ENCODE measurements at regions not wholly inside any gene's neighbourhood (a gene's known extent, or its start where the extent isn't known, plus 50 kb on each side); places are given as distances from the start of the nearest gene placed in this dataset.

- Mint-ChIP-seq H3K4me3 (ENCODE audit: unreplicated experiment) (no peak overlapping the region), H3K27ac (ENCODE audit: unreplicated experiment) (no peak overlapping the region)
These were observed 297.3 kb downstream of the CYRIA start for GRCh38 chr2:16368328-16368727.

GRCh38 chr2:16365366-16365765, 300.3 kb downstream of the CYRIA start:
- no peaks in the 10 kb centered on the region for H3K4me1 Mint-ChIP-seq (ENCODE audit: unreplicated experiment)
- no peak for TF ChIP-seq CTCF (IDR thresholded peaks at IDR 0.05)
- H3K36me3 Mint-ChIP-seq (ENCODE audit: unreplicated experiment): no peaks in the 10 kb centered on the region
- DNase-seq (ENCODE audit: extremely low spot score, unreplicated experiment): no peak
- H3K27me3 Mint-ChIP-seq (ENCODE audit: unreplicated experiment): no peaks in the 10 kb centered on the region
- H3K27ac Mint-ChIP-seq (ENCODE audit: unreplicated experiment): no peak overlapping the region
- H3K4me3 Mint-ChIP-seq (ENCODE audit: unreplicated experiment): no peak overlapping the region
- H3K9me3 Mint-ChIP-seq (ENCODE audit: unreplicated experiment): peaks cover 3% of the 10 kb centered on the region

More at GRCh38 chr2:16368328-16368727, 297.3 kb downstream of the CYRIA start:
- H3K27me3 Mint-ChIP-seq (ENCODE audit: unreplicated experiment): no peaks in the 10 kb centered on the region
- H3K4me1 Mint-ChIP-seq (ENCODE audit: unreplicated experiment): no peaks in the 10 kb centered on the region
- no peak for TF ChIP-seq CTCF (IDR thresholded peaks at IDR 0.05)
- DNase-seq (ENCODE audit: extremely low spot score, unreplicated experiment): no peak
- peaks cover 2% of the 10 kb centered on the region for H3K9me3 Mint-ChIP-seq (ENCODE audit: unreplicated experiment)
- no peaks in the 10 kb centered on the region for H3K36me3 Mint-ChIP-seq (ENCODE audit: unreplicated experiment)

- no peaks in the 10 kb centered on the region for H3K4me1 Mint-ChIP-seq (ENCODE audit: unreplicated experiment)
- H3K27me3 Mint-ChIP-seq (ENCODE audit: unreplicated experiment): no peaks in the 10 kb centered on the region
- no peaks in the 10 kb centered on the region for H3K36me3 Mint-ChIP-seq (ENCODE audit: unreplicated experiment)
- peaks cover 9% of the 10 kb centered on the region for H3K9me3 Mint-ChIP-seq (ENCODE audit: unreplicated experiment)
- no peak for TF ChIP-seq CTCF (IDR thresholded peaks at IDR 0.05)
- no peak overlapping the region for H3K27ac Mint-ChIP-seq (ENCODE audit: unreplicated experiment)
- no peak for DNase-seq (ENCODE audit: extremely low spot score, unreplicated experiment)
- H3K4me3 Mint-ChIP-seq (ENCODE audit: unreplicated experiment): no peak overlapping the region
These were observed 302.1 kb downstream of the CYRIA start for GRCh38 chr2:16363581-16363980.

- Mint-ChIP-seq H3K4me3 (ENCODE audit: unreplicated experiment) (no peak overlapping the region), H3K27ac (ENCODE audit: unreplicated experiment) (no peak overlapping the region), H3K36me3 (ENCODE audit: unreplicated experiment) (no peaks in the 10 kb centered on the region), H3K9me3 (ENCODE audit: unreplicated experiment) (peaks cover 9% of the 10 kb centered on the region), H3K27me3 (ENCODE audit: unreplicated experiment) (no peaks in the 10 kb centered on the region), H3K4me1 (ENCODE audit: unreplicated experiment) (no peaks in the 10 kb centered on the region)
- no peak for DNase-seq (ENCODE audit: extremely low spot score, unreplicated experiment)
- TF ChIP-seq CTCF (IDR thresholded peaks at IDR 0.05): no peak
These were observed 303.0 kb downstream of the CYRIA start for GRCh38 chr2:16362611-16363010.

GRCh38 chr2:16361261-16361995, 304.2 kb downstream of the CYRIA start:
- no peak overlapping the region for H3K4me3 Mint-ChIP-seq (ENCODE audit: unreplicated experiment)
- H3K27ac Mint-ChIP-seq (ENCODE audit: unreplicated experiment): no peak overlapping the region
- no peaks in the 10 kb centered on the region for H3K4me1 Mint-ChIP-seq (ENCODE audit: unreplicated experiment)
- no peak for TF ChIP-seq CTCF (IDR thresholded peaks at IDR 0.05)
- peaks cover 9% of the 10 kb centered on the region for H3K9me3 Mint-ChIP-seq (ENCODE audit: unreplicated experiment)
- H3K36me3 Mint-ChIP-seq (ENCODE audit: unreplicated experiment): no peaks in the 10 kb centered on the region
- no peaks in the 10 kb centered on the region for H3K27me3 Mint-ChIP-seq (ENCODE audit: unreplicated experiment)
- DNase-seq (ENCODE audit: extremely low spot score, unreplicated experiment): no peak

Measured in osteocyte (in vitro differentiated cells).